Testis (tissue), 2 donors: ENCODE measurements at regions not wholly inside any gene's neighbourhood (a gene's known extent, or its start where the extent isn't known, plus 50 kb on each side); places are given as distances from the start of the nearest gene placed in this dataset.
"Not testable (repeated sequence)": the region's sequence is repeated elsewhere in the genome, so short reads cannot be mapped to it uniquely, and the experiment has no call there.

Experiments used
- DNase-seq: peaks from one replicate; pipeline ENCODE4 v3.0.0-alpha.2; 2019
- H3K27ac ChIP-seq, 2 donors: fragments of 200-600 bp; sonication (generic); one replicate each; pipeline ENCODE4 v1.5.1; 2019
- H3K27me3 ChIP-seq: fragments of 200-600 bp; sonication (generic); one replicate; pipeline ENCODE4 v1.5.1; 2019
- H3K36me3 ChIP-seq: fragments of 200-600 bp; sonication (generic); one replicate; pipeline ENCODE4 v1.5.1; 2017; ENCODE audit warnings: low read depth; ENCODE audit errors: missing control alignments
- H3K4me1 ChIP-seq: fragments of 200-600 bp; sonication (generic); one replicate; pipeline ENCODE4 v1.5.1; 2019
- H3K4me3 ChIP-seq, 2 donors: fragments of 200-600 bp; sonication (generic); one replicate each; pipeline ENCODE4 v1.5.1; 2017 to 2019
- H3K9me3 ChIP-seq: fragments of 200-600 bp; sonication (generic); one replicate; pipeline ENCODE4 v1.5.1; 2017
- POLR2A ChIP-seq: fragments of 450-650 bp; IDR thresholded peaks from one replicate; pipeline ENCODE4 v1.6.1; 2017; ENCODE audit warnings: antibody characterized with exemption, mild to moderate bottlenecking, moderate library complexity
- WGBS, 2 donors: methylation state at CpG; one replicate each; pipeline ENCODE4 v1.1.5; 2018; 5-methylcytosine and 5-hydroxymethylcytosine counted together
- intact Hi-C: fragments of 100-400 bp; cut with DNase I; formaldehyde crosslinking; loops from one replicate; pipeline ENCODE4 v1.15.1; 2023; ENCODE audit warnings: low total_unique reads
- TF ChIP-seq, protein P1 (sequence below), 3 experiments: fragments of 450-650 bp in 2 of 3; fragments of 200-600 bp in 1 of 3; sonication (generic) in 1 of 3; IDR thresholded peaks; one replicate each; pipeline ENCODE4 v1.5.1; 2016 to 2019; ENCODE audit warnings: antibody characterized with exemption in 3 of 3, mild to moderate bottlenecking in 2 of 3, moderate library complexity in 1 of 3

DNA sequence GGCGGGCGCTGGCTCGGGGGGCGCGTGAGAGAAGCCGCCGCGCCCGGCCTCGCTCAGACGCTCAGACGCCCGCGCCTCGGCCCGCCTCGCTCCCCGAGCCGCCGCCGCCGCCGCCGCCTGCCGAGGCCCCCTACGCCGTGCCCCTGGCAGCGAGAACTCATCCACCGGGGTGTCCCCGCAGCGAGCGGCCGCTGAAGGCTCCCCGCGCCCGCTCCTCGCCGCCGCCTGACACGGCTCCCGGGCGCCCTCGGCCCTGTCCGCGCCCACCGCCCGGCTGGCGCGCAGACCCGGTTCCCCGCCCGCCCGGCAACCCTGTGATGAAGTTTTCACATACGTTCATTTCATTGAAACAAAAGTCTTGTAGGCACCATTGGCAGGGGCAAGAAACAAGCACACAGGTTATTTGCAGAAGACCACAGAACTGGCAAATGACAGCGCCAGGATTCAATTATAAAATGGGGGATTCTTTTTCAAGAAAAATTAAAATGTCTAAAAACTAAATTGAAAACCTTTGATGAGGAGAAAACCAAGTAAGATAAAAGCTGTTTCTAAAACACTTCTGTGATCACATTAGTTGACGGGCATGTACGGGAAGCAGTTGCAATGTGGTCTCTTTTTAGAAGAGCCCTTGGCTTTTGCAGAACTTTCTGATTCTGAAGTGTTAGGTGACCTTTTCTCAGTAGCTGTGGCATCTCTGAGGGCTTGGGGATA lies 50.5 kb upstream of the TUBA3D start:
- Histone ChIP-seq H3K27ac (peak overlapping the region; percentile 44 to 71), H3K36me3 (no peaks in the 10 kb centered on the region), H3K27me3 (no peaks in the 10 kb centered on the region), H3K4me3 (no peak overlapping the region), H3K4me1 (peaks cover 15% of the 10 kb centered on the region), H3K9me3 (no peaks in the 10 kb centered on the region)
- DNase-seq = no peak
- WGBS, 2 donors = 4 to 10% methylated on average over 11 to 30 of the region's 57 CpGs
- TF ChIP-seq, protein P1, sequence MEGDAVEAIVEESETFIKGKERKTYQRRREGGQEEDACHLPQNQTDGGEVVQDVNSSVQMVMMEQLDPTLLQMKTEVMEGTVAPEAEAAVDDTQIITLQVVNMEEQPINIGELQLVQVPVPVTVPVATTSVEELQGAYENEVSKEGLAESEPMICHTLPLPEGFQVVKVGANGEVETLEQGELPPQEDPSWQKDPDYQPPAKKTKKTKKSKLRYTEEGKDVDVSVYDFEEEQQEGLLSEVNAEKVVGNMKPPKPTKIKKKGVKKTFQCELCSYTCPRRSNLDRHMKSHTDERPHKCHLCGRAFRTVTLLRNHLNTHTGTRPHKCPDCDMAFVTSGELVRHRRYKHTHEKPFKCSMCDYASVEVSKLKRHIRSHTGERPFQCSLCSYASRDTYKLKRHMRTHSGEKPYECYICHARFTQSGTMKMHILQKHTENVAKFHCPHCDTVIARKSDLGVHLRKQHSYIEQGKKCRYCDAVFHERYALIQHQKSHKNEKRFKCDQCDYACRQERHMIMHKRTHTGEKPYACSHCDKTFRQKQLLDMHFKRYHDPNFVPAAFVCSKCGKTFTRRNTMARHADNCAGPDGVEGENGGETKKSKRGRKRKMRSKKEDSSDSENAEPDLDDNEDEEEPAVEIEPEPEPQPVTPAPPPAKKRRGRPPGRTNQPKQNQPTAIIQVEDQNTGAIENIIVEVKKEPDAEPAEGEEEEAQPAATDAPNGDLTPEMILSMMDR (IDR thresholded peaks at IDR 0.05) = no peak
- no peak for TF ChIP-seq POLR2A
- intact Hi-C loops = no loop called here

DNA sequence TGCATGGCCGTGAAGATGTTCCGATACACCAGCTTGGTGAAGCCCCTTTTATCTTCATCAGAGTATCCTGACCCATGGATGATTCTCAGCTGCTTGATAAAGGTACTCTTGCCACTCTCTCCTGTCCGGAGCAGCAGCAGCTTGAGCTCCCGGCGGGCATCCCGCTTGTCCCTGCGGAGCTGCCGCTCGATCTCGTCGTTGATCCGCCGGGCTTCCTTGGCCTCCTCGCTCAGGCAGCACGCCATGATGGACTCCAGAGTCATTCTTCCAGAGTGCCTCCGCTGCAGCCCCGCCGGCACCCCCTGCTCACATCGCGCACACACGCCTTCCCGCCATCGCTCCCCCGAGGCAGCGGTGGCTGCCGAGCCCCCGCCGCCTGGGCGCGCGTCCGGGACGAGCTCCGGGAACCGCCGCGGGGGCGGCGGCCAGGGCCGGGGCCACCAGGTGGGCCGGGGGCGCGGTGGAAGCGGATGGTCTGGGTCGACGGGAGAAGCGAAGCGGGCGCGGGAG lies 51.3 kb upstream of the TUBA3D start:
- WGBS, 2 donors = 32 to 59% methylated on average over 9 to 14 of the region's 50 CpGs
- H3K4me3 ChIP-seq = peak overlapping the region; percentile 38 to 40

DNA sequence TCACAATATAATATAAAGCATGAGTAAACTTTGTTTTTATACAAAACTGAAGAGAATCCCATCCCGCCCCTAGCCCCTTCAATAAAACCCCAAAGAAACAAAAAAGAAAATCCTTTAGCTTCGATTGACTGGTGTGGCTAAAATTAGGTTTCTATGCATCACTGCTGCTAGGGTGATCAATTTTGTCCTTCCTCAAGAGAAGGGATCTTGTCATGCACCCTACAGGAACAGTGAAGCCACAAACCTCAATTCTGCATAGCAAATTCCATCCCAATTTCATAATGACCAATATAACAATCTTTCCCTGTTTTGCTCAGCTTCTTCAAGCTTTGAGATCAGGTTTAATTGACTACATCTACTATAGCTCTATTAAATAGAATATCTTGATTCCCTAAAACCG lies 55.2 kb upstream of the TUBA3D start:
- intact Hi-C loops, H3K27me3 ChIP-seq, H3K4me3 ChIP-seq, H3K4me1 ChIP-seq, H3K36me3 ChIP-seq, H3K9me3 ChIP-seq, DNase-seq, H3K27ac ChIP-seq: not testable (repeated sequence)
- 92 to 96% methylated on average over 3 of the region's 3 CpGs for WGBS, 2 donors

More for the DNA sequence above, 51.3 kb upstream of the TUBA3D start:
- H3K9me3 ChIP-seq, DNase-seq, H3K36me3 ChIP-seq, H3K27me3 ChIP-seq, intact Hi-C loops: not testable (repeated sequence)
- Histone ChIP-seq H3K27ac (peak overlapping the region; percentile 55 to 59), H3K4me1 (peaks cover 15% of the 10 kb centered on the region)

DNA sequence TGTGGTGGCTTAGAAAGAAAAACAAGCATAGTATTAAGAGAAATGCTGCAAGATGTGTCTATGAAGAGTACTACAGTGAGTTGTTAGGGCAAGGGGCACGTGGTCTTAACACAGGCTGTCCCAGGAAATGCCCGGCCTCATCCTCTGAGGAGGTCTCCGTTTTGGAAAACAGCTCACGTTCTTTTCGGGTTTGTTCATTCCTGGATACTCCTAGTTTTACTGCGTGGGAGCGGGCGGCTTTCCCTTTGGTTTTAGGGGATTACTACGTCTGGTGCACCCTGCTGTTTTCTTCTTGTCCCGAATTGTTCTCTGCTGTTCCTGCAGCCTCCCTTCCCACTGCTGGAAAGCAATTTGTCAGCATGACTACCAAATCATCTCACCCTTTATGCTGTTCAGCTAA lies 55.5 kb upstream of the RAB6D start:
- H3K4me1 ChIP-seq = no peaks in the 10 kb centered on the region
- H3K27me3 ChIP-seq = no peaks in the 10 kb centered on the region
- H3K9me3 ChIP-seq = no peaks in the 10 kb centered on the region
- intact Hi-C loops = loop anchor here (10.0 kb wide), 1 partner anchor 255 kb away; no protein-coding TSS in a partner anchor
- TF ChIP-seq, protein P1 (IDR thresholded peaks at IDR 0.05) = no peak
- TF ChIP-seq POLR2A = no peak
- H3K36me3 ChIP-seq = no peaks in the 10 kb centered on the region
- no peak overlapping the region for H3K27ac ChIP-seq
- no peak for DNase-seq
- WGBS, 2 donors = 65 to 68% methylated on average over 10 of the region's 10 CpGs
- no peak overlapping the region for H3K4me3 ChIP-seq

DNA sequence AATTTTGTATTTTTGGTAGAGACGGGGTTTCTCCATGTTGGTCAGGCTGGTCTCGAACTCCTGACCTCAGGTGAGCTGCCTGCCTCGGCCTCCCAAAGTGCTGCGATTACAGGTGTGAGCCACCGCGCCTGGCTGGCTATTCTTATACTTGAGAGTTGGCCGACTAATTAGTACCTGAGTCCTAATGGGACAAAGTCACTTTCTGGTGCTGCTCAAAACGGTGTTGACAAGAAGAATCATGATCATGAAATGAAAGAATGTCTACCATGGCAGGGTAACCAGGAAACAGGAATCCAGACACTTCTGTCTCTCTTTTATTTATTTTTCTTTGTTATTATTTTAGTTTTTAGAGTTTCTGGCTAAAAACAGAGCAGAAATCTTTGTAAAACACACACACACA lies 54.7 kb upstream of the RAB6D start:
- TF ChIP-seq, protein P1 (IDR thresholded peaks at IDR 0.05) = no peak
- TF ChIP-seq POLR2A = no peak
- H3K4me1 ChIP-seq = no peaks in the 10 kb centered on the region
- intact Hi-C loops = loop anchor here (10.0 kb wide), 1 partner anchor 256 kb away; no protein-coding TSS in a partner anchor
- no peaks in the 10 kb centered on the region for H3K27me3 ChIP-seq
- DNase-seq = no peak
- H3K36me3 ChIP-seq = no peaks in the 10 kb centered on the region
- WGBS, 2 donors = 84 to 91% methylated on average over 8 of the region's 8 CpGs
- H3K27ac ChIP-seq = no peak overlapping the region
- H3K4me3 ChIP-seq = no peak overlapping the region
- H3K9me3 ChIP-seq = no peaks in the 10 kb centered on the region

DNA sequence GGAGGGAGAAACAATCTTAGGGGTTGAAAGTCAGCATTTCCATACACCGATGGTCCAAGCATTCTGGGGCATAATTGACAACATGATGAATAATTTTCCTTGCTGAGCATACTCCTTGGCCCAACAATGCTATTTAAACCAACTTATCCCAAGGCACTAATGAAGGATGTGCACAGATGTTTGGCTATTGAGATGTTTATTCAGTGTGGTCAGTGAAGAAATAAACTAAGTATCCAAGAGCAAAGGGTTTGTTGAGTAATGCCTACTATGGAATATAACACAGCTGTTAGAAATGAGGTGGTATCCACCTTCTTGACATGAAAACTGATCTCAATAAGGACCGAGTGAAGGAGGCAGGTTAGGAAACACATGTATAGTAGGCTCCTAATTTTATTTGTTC lies 53.9 kb upstream of the RAB6D start:
- DNase-seq = no peak
- Histone ChIP-seq H3K4me3 (no peak overlapping the region), H3K27ac (no peak overlapping the region), H3K4me1 (no peaks in the 10 kb centered on the region), H3K27me3 (no peaks in the 10 kb centered on the region), H3K36me3 (no peaks in the 10 kb centered on the region), H3K9me3 (no peaks in the 10 kb centered on the region)
- WGBS, 2 donors = 45 to 69% methylated on average over 2 of the region's 2 CpGs
- TF ChIP-seq POLR2A = no peak
- TF ChIP-seq, protein P1 (IDR thresholded peaks at IDR 0.05) = no peak
- intact Hi-C loops = loop anchor here (10.0 kb wide), 1 partner anchor 257 kb away; no protein-coding TSS in a partner anchor
